ENCODE measurements at regions not wholly inside any gene's neighbourhood (a gene's known extent, or its start where the extent isn't known, plus 50 kb on each side); places are given as distances from the start of the nearest gene placed in this dataset.

DNA sequence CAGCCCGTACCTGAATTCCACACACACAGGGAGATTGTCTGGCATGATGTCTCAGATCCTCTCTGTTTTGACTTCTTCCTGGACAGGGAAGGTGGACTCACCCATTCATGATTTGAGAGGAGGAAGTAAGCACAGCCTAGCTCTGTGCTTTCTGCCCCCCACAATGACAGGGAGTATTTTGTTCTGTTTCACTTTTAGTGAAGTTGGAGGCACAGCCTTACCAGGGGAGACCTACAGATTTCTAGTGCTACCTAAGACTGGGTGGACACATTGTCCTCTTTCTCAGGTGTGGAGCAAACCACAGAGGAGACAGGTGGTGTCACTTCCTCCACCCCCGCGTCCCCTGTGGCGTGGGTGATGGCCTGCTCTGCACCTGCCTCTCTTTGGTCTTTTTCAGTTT lies 408.6 kb upstream of the PFKP start:
- intact Hi-C loops (cut with micrococcal nuclease): no loop called here

GRCh38 chr10:2650328-2650727 lies 417.0 kb upstream of the PFKP start:
- intact Hi-C loops (cut with micrococcal nuclease): no loop called here

DNA sequence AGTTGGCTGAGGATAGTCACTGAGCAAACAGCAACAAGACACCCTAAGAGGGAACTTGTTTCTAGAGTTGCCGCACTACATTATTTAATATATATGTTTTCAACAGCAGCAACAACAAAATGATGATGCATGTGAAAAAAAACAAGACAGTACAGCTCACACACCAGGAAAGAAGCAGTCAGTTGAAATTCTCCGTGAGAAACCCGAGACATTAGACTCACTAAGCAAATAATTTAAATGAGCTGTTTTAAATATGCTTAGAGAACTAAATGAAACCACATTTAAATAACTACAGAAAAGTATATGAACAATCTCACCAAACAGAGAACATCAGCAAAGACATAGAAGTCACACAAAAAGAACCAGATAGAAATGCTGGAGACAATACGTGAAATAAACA lies 426.3 kb upstream of the PFKP start:
- intact Hi-C loops (cut with micrococcal nuclease): no loop called here

- intact Hi-C loops (cut with micrococcal nuclease): no loop called here
Observed at GRCh38 chr10:2633630-2634029, 433.7 kb upstream of the PFKP start.

GRCh38 chr10:2631557-2632205 lies 435.7 kb upstream of the PFKP start:
- intact Hi-C loops (cut with micrococcal nuclease): no loop called here

DNA sequence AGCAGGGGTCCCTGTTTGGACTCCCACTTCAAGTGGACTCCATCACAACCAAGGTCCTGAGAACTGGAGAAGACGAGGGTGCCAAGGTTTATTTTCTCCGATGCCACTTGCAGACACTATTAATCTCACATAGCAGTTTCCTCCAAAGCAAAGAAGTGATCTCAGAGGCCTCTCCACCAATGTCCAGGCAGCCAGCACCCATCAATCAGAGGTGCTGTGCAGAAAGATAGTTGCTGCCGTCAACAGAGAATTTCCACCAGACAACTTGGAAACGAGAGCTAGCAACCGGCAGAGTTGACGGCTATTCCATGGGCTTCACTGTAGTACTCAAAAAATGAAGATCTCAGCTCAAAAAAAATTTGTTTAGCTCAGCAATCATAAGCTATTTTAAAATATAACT lies 438.6 kb upstream of the PFKP start:
- intact Hi-C loops (cut with micrococcal nuclease): no loop called here

GRCh38 chr10:2627969-2628368 lies 439.4 kb upstream of the PFKP start:
- intact Hi-C loops (cut with micrococcal nuclease): no loop called here

GRCh38 chr10:2625094-2625493 lies 442.3 kb upstream of the PFKP start:
- intact Hi-C loops (cut with micrococcal nuclease): no loop called here

- intact Hi-C loops (cut with micrococcal nuclease): no loop called here
Observed at GRCh38 chr10:2623675-2624274, 443.6 kb upstream of the PFKP start.

GRCh38 chr10:2620827-2621521 lies 446.4 kb upstream of the PFKP start:
- intact Hi-C loops (cut with micrococcal nuclease): no loop called here

- intact Hi-C loops (cut with micrococcal nuclease): no loop called here
Observed at GRCh38 chr10:2619916-2620315, 447.4 kb upstream of the PFKP start.

DNA sequence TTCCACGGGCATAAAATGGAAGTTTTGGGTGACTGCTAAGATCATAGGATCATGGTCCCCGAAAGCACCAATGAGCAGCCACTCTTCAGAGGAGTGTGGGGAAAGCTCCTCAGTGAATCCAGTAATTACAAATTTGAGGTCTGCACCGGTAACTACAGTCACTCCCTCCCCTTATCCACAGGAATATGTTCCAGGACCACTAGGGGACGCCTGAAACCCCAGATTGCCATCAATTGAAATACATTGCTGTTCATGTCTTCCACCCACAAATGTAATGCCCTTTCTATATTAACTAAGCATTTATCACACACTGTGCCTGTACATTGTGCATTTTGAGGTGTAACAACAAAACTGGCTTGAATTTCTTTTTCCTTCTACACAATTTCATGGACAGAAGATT lies 447.9 kb upstream of the PFKP start:
- intact Hi-C loops (cut with micrococcal nuclease): no loop called here

DNA sequence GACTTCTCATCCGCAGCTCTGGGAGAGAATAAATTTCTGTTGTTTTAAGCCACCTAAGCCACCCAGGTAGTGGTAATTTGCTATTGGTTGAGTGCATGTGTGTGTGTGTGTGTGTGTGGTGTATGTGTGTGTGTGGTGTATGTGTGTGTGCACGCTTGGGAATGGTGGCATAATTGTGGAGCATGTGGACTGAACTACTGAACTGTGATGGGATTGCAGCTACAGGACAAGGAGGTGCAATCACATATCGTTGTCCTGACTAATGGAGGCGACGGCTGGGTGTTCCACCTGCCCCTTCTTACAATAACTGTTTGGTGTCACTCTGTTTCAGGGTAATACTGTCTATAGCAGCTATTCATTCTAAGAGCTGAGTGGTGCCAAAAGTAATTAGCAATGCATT lies 448.7 kb upstream of the PFKP start:
- intact Hi-C loops (cut with micrococcal nuclease): no loop called here

DNA sequence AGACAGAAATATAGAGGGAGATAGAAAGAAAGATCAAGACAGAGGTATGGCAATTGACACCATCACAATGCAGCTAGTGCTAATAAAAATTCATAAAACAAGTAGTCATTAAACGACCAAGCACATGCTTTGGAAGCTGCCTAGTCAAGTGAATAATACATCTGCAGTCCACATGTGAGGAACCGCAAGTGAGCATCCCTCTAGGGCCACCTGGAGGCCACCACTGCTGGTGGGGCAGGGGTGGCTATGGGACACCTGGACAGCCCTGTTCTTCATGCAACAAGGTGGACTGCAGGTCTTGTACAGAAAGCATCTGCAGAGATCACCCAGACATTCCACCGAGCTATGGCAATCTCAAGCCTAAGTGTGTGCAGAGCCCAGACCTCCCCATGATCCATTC lies 451.1 kb upstream of the PFKP start:
- intact Hi-C loops (cut with micrococcal nuclease): no loop called here

DNA sequence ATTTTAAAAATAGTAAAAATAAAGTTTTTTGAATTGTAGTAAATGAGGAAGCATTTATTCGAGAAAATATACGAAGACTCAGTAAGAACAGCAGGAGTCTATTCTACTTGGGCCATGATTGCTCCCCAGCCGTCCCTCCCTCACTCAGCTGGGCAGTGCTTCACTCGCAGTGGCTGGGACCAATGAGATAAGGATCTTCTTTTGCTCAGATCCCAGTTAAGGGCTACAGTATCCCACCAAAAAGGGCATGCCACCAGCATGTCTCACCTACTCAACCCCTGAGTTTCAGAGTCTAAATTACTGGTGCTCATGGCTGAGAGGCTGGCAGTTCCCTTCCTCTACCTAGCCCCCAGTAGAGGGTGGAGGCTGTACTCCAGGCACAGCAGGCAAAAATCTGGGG lies 455.7 kb upstream of the PFKP start:
- intact Hi-C loops (cut with micrococcal nuclease): no loop called here

- intact Hi-C loops (cut with micrococcal nuclease): no loop called here
Observed at GRCh38 chr10:2610946-2611345, 456.4 kb upstream of the PFKP start.

- intact Hi-C loops (cut with micrococcal nuclease): no loop called here
Observed at GRCh38 chr10:2604891-2605290, 462.5 kb upstream of the PFKP start.

GRCh38 chr10:2599571-2599970 lies 467.8 kb upstream of the PFKP start:
- intact Hi-C loops (cut with micrococcal nuclease): no loop called here

DNA sequence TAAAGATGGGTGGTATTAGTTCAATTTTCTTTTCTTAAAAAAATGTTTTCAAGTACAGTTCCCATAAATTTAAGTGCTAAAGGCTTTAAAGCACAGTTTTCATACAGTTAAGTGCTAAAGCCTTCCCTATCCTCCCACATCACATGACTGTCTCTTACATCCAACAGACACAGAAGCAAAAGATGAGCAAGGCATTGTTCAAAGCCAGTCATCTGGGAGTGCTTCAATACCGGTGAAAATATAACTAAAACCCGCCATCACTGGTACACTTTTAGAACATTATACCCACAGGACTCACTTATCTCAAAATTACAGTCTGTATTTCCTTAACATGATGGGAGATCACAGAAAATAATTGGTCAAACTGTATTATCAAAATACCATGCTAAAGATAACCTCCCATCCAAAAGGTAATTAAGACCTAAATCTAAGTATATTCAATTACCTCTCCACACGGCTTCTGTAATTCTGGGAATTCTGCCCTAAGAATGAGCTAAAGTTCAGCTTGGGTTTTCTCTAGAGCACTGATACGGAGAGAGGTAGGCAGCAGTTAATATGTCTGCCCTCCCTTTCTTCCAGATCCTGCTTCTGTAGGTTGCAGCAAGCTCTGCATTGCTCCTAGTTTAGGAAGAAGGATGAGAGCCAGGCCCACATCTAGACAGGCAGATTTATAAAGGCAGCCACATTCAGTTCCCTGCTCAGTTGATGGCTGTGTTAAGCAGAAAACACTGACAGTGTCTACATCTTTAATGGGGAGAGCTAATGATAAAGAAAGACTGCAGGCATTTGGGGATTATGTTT lies 474.8 kb upstream of the PFKP start:
- intact Hi-C loops (cut with micrococcal nuclease): no loop called here

DNA sequence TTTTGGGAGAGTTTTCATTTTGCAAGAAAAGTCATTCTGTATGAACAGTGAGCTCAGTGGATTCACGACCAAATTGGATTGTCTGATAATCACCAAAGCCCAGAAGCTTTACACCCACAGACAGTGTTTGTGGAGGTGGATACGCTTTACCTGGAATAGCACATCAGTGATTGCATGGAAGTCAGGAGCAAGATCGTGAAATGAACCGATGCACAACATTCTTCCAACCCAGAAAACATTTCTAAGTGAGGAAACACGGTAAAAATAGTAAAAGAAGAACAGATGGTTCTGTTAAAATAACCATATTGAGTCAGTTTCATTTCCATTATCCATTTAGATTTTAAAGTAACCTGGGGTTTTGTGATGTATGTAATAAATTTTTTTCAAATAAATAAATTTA lies 478.2 kb upstream of the PFKP start:
- intact Hi-C loops (cut with micrococcal nuclease): no loop called here

- intact Hi-C loops (cut with micrococcal nuclease): no loop called here
Observed at GRCh38 chr10:2584385-2584784, 483.0 kb upstream of the PFKP start.

GRCh38 chr10:2576892-2577291 lies 490.5 kb upstream of the PFKP start:
- intact Hi-C loops (cut with micrococcal nuclease): no loop called here

Data from T-helper 2 cell treated with Interferon-gamma antibody and Interleukin-4, amounts not matched to agents 100 ng/mL and 5 ng/mL, for 36 hours (primary cell).